Esophagus squamous epithelium (tissue), 4 donors: ENCODE measurements at regions not wholly inside any gene's neighbourhood (a gene's known extent, or its start where the extent isn't known, plus 50 kb on each side); places are given as distances from the start of the nearest gene placed in this dataset.

Experiments used
- POLR2A ChIP-seq, 4 donors: fragments of 450-650 bp; IDR thresholded peaks; one replicate each; pipeline ENCODE4 v1.6.1; 2017; ENCODE audit warnings: antibody characterized with exemption in 4 of 4, mild to moderate bottlenecking in 4 of 4, moderate library complexity in 3 of 4
- TF ChIP-seq, protein P1 (sequence below), 6 experiments: fragments of 450-650 bp in 4 of 6; fragments of 200-600 bp in 2 of 6; sonication (generic) in 2 of 6; IDR thresholded peaks; one replicate each; pipeline ENCODE4 v1.5.1; 2016 to 2019; ENCODE audit warnings: antibody characterized with exemption in 6 of 6, mild to moderate bottlenecking in 4 of 6, moderate library complexity in 4 of 6

DNA sequence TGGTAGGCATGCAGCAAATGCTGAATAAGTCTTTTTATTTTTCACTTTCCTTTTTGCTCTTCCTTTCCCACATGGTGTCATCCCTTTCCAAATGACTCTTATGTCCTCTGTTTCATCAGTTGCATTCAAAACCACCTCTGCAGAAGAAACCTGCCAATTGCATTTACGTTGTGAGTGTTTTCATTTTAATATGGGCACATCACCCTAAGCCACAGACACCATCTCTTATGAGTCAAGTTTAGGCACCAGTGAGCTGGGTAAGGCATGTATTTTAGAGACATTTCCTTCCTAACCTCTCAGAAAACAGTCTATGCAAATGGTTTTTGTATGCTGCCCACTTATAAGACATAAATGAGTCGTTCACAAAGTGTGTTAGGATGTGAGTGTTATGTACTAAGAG, 223.3 kb upstream of the ADAMTS9 start:
- TF ChIP-seq, protein P1, sequence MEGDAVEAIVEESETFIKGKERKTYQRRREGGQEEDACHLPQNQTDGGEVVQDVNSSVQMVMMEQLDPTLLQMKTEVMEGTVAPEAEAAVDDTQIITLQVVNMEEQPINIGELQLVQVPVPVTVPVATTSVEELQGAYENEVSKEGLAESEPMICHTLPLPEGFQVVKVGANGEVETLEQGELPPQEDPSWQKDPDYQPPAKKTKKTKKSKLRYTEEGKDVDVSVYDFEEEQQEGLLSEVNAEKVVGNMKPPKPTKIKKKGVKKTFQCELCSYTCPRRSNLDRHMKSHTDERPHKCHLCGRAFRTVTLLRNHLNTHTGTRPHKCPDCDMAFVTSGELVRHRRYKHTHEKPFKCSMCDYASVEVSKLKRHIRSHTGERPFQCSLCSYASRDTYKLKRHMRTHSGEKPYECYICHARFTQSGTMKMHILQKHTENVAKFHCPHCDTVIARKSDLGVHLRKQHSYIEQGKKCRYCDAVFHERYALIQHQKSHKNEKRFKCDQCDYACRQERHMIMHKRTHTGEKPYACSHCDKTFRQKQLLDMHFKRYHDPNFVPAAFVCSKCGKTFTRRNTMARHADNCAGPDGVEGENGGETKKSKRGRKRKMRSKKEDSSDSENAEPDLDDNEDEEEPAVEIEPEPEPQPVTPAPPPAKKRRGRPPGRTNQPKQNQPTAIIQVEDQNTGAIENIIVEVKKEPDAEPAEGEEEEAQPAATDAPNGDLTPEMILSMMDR (IDR thresholded peaks at IDR 0.05) = no peak
- TF ChIP-seq POLR2A (IDR thresholded peaks at IDR 0.05) = no peak
